GM23338 (cell line): ENCODE measurements at regions not wholly inside any gene's neighbourhood (a gene's known extent, or its start where the extent isn't known, plus 50 kb on each side); places are given as distances from the start of the nearest gene placed in this dataset.

Experiments used
- CREB1 ChIP-seq: fragments of 250-450 bp; sonication (Bioruptor Pico); IDR thresholded peaks from 2 replicates; pipeline ENCODE4 v1.5.0; 2020; ENCODE audit warnings: low read depth, mild to moderate bottlenecking, moderate library complexity
- CTCF ChIP-seq, 2 experiments: fragments of 200-600 bp in 1 of 2; sonication (generic) in 1 of 2; conservative IDR thresholded peaks; 2 replicates each; pipeline versions ENCODE4 v1.5.1 to v1.6.1; 2016 to 2017; ENCODE audit warnings: antibody characterized with exemption in 2 of 2, low read depth in 2 of 2, mild to moderate bottlenecking in 2 of 2, moderate library complexity in 1 of 2
- ETS1 ChIP-seq: IDR thresholded peaks from 2 replicates; pipeline ENCODE4 v1.6.1; 2016; ENCODE audit warnings: antibody characterized with exemption
- EZH2phosphoT487 ChIP-seq: fragments of 200-600 bp; sonication (generic); IDR thresholded peaks from one replicate; pipeline ENCODE4 v1.8.1; 2018; ENCODE audit warnings: antibody characterized with exemption; ENCODE audit not compliant: unreplicated experiment
- JUNB ChIP-seq: IDR thresholded peaks from one replicate; pipeline ENCODE4 v1.6.1; 2016; ENCODE audit warnings: antibody characterized with exemption; ENCODE audit not compliant: unreplicated experiment
- NANOG ChIP-seq: IDR thresholded peaks from 2 replicates; pipeline ENCODE4 v1.6.1; 2016; ENCODE audit warnings: antibody characterized with exemption, borderline replicate concordance
- POLR2AphosphoS5 ChIP-seq: IDR thresholded peaks from 2 replicates; pipeline ENCODE4 v1.6.1; 2016; ENCODE audit warnings: antibody characterized with exemption, low read depth
- REST ChIP-seq: IDR thresholded peaks from one replicate; pipeline ENCODE4 v1.6.1; 2018; ENCODE audit warnings: antibody characterized with exemption; ENCODE audit not compliant: unreplicated experiment
- STAT1 ChIP-seq: IDR thresholded peaks from one replicate; pipeline ENCODE4 v1.6.1; 2016; ENCODE audit warnings: antibody characterized with exemption; ENCODE audit not compliant: unreplicated experiment

- no peak for TF ChIP-seq POLR2AphosphoS5
- no peak for TF ChIP-seq STAT1
- TF ChIP-seq CTCF (conservative IDR thresholded peaks at IDR 0.05; ENCODE audit: low read depth in 2 of 2): no peak
- TF ChIP-seq NANOG: no peak
- no peak for TF ChIP-seq REST
- no peak for TF ChIP-seq EZH2phosphoT487
- TF ChIP-seq JUNB: no peak
- no peak for TF ChIP-seq ETS1
- no peak for TF ChIP-seq CREB1 (CRISPR knock-in tag)
These were observed 346.9 kb downstream of the C16orf95 start for GRCh38 chr16:86970279-86970678.
